Parathyroid adenoma (tissue), 2 donors: ENCODE measurements at regions not wholly inside any gene's neighbourhood (a gene's known extent, or its start where the extent isn't known, plus 50 kb on each side); places are given as distances from the start of the nearest gene placed in this dataset.

Source experiments
- H2AFZ ChIP-seq: fragments of 300-600 bp; sonication (generic); one replicate; pipeline ENCODE4 v1.7.0; 2017; ENCODE audit warnings: antibody characterized with exemption, mild to moderate bottlenecking
- H3K27ac ChIP-seq: fragments of 300-600 bp; sonication (generic); one replicate; pipeline ENCODE4 v1.7.0; 2017
- H3K27me3 ChIP-seq: fragments of 300-600 bp; sonication (generic); one replicate; pipeline ENCODE4 v1.7.0; 2017; ENCODE audit warnings: low read length; ENCODE audit not compliant: control insufficient read depth, insufficient read depth
- H3K36me3 ChIP-seq: fragments of 300-600 bp; sonication (generic); one replicate; pipeline ENCODE4 v1.7.0; 2017; ENCODE audit warnings: low read length; ENCODE audit not compliant: control insufficient read depth, insufficient read depth
- H3K4me1 ChIP-seq: fragments of 300-600 bp; sonication (generic); one replicate; pipeline ENCODE4 v1.7.0; 2017; ENCODE audit warnings: control low read depth
- H3K4me2 ChIP-seq: fragments of 300-600 bp; sonication (generic); one replicate; pipeline ENCODE4 v1.7.0; 2017; ENCODE audit warnings: low read length
- H3K4me3 ChIP-seq: fragments of 300-600 bp; sonication (generic); one replicate; pipeline ENCODE4 v1.7.0; 2017; ENCODE audit warnings: low read depth, low read length
- H3K79me2 ChIP-seq: fragments of 300-600 bp; sonication (generic); one replicate; pipeline ENCODE4 v1.7.0; 2017; ENCODE audit warnings: control low read depth
- H3K9ac ChIP-seq: fragments of 300-600 bp; sonication (generic); one replicate; pipeline ENCODE4 v1.7.0; 2017; ENCODE audit warnings: mild to moderate bottlenecking
- H3K9me3 ChIP-seq: fragments of 300-600 bp; sonication (generic); one replicate; pipeline ENCODE4 v1.7.0; 2017; ENCODE audit warnings: low read length; ENCODE audit not compliant: control insufficient read depth
- CTCF ChIP-seq: fragments of 300-600 bp; sonication (generic); IDR thresholded peaks from one replicate; pipeline ENCODE4 v1.7.0; 2017; ENCODE audit warnings: antibody characterized with exemption, mild to moderate bottlenecking
- donor health status: primary hyperparathyroidism.

GRCh38 chr3:24624938-24625681 is 130.5 kb upstream of the THRB start:
- Histone ChIP-seq H3K4me2 (no peak overlapping the region), H3K79me2 (no peaks in the 10 kb centered on the region), H3K4me1 (no peaks in the 10 kb centered on the region), H3K9ac (no peak overlapping the region), H3K36me3 (no peaks in the 10 kb centered on the region), H3K4me3 (no peak overlapping the region), H2AFZ (no peak overlapping the region), H3K9me3 (no peaks in the 10 kb centered on the region), H3K27ac (no peak overlapping the region), H3K27me3 (no peaks in the 10 kb centered on the region)
- no peak for TF ChIP-seq CTCF

- TF ChIP-seq CTCF, result no peak
- H3K36me3 ChIP-seq, result no peaks in the 10 kb centered on the region
- H2AFZ ChIP-seq, result no peak overlapping the region
- H3K4me2 ChIP-seq, result no peak overlapping the region
- H3K79me2 ChIP-seq, result no peaks in the 10 kb centered on the region
- no peak overlapping the region for H3K27ac ChIP-seq
- no peaks in the 10 kb centered on the region for H3K27me3 ChIP-seq
- H3K4me3 ChIP-seq, result no peak overlapping the region
- H3K4me1 ChIP-seq, result no peaks in the 10 kb centered on the region
- H3K9me3 ChIP-seq, result no peaks in the 10 kb centered on the region
- H3K9ac ChIP-seq, result no peak overlapping the region
These were observed 134.0 kb upstream of the THRB start for GRCh38 chr3:24628523-24629258.

- no peak overlapping the region for H3K4me3 ChIP-seq
- no peaks in the 10 kb centered on the region for H3K79me2 ChIP-seq
- no peak overlapping the region for H3K27ac ChIP-seq
- no peaks in the 10 kb centered on the region for H3K4me1 ChIP-seq
- H3K27me3 ChIP-seq, result no peaks in the 10 kb centered on the region
- no peak overlapping the region for H2AFZ ChIP-seq
- no peak overlapping the region for H3K4me2 ChIP-seq
- no peaks in the 10 kb centered on the region for H3K9me3 ChIP-seq
- no peak overlapping the region for H3K9ac ChIP-seq
- no peaks in the 10 kb centered on the region for H3K36me3 ChIP-seq
- TF ChIP-seq CTCF, result no peak
These were observed 136.8 kb upstream of the THRB start for GRCh38 chr3:24631481-24631880.

- H3K27me3 ChIP-seq, result no peaks in the 10 kb centered on the region
- no peak overlapping the region for H3K4me3 ChIP-seq
- H3K27ac ChIP-seq, result no peak overlapping the region
- no peaks in the 10 kb centered on the region for H3K9me3 ChIP-seq
- H3K36me3 ChIP-seq, result no peaks in the 10 kb centered on the region
- no peak overlapping the region for H2AFZ ChIP-seq
- H3K9ac ChIP-seq, result no peak overlapping the region
- H3K79me2 ChIP-seq, result no peaks in the 10 kb centered on the region
- TF ChIP-seq CTCF, result no peak
- H3K4me2 ChIP-seq, result no peak overlapping the region
- H3K4me1 ChIP-seq, result no peaks in the 10 kb centered on the region
These were observed 144.4 kb upstream of the THRB start for GRCh38 chr3:24639061-24639460.
